Glutamatergic neuron (in vitro differentiated cells): ENCODE measurements at regions not wholly inside any gene's neighbourhood (a gene's known extent, or its start where the extent isn't known, plus 50 kb on each side); places are given as distances from the start of the nearest gene placed in this dataset.

Experiments used
- DNase-seq: peaks from one replicate; pipeline ENCODE4 v3.0.0; 2022
- H3K27ac Mint-ChIP-seq: one replicate; pipeline ENCODE4 v1.8.0; 2020; ENCODE audit warnings: mild to moderate bottlenecking, mixed read lengths, inconsistent platforms; ENCODE audit not compliant: unreplicated experiment
- H3K27me3 Mint-ChIP-seq: one replicate; pipeline ENCODE4 v1.8.0; 2020; ENCODE audit warnings: mild to moderate bottlenecking, moderate library complexity, mixed read lengths, inconsistent platforms; ENCODE audit not compliant: unreplicated experiment
- H3K36me3 Mint-ChIP-seq: one replicate; pipeline ENCODE4 v1.8.0; 2020; ENCODE audit warnings: mild to moderate bottlenecking, mixed read lengths, inconsistent platforms; ENCODE audit not compliant: unreplicated experiment
- H3K4me1 Mint-ChIP-seq: one replicate; pipeline ENCODE4 v1.8.0; 2020; ENCODE audit warnings: mild to moderate bottlenecking, low read depth, mixed read lengths, inconsistent platforms; ENCODE audit not compliant: unreplicated experiment
- H3K4me3 Mint-ChIP-seq: one replicate; pipeline ENCODE4 v1.8.0; 2020; ENCODE audit warnings: mild to moderate bottlenecking, mixed read lengths, inconsistent platforms; ENCODE audit not compliant: unreplicated experiment
- H3K9me3 Mint-ChIP-seq: one replicate; pipeline ENCODE4 v1.8.0; 2020; ENCODE audit warnings: mild to moderate bottlenecking, moderate library complexity, mixed read lengths, inconsistent platforms; ENCODE audit not compliant: unreplicated experiment
- TF ChIP-seq, protein P1 (sequence below): fragments of 200-600 bp; sonication (generic); IDR thresholded peaks from one replicate; pipeline ENCODE4 v1.5.0; 2021; ENCODE audit not compliant: partially characterized antibody, unreplicated experiment

DNA sequence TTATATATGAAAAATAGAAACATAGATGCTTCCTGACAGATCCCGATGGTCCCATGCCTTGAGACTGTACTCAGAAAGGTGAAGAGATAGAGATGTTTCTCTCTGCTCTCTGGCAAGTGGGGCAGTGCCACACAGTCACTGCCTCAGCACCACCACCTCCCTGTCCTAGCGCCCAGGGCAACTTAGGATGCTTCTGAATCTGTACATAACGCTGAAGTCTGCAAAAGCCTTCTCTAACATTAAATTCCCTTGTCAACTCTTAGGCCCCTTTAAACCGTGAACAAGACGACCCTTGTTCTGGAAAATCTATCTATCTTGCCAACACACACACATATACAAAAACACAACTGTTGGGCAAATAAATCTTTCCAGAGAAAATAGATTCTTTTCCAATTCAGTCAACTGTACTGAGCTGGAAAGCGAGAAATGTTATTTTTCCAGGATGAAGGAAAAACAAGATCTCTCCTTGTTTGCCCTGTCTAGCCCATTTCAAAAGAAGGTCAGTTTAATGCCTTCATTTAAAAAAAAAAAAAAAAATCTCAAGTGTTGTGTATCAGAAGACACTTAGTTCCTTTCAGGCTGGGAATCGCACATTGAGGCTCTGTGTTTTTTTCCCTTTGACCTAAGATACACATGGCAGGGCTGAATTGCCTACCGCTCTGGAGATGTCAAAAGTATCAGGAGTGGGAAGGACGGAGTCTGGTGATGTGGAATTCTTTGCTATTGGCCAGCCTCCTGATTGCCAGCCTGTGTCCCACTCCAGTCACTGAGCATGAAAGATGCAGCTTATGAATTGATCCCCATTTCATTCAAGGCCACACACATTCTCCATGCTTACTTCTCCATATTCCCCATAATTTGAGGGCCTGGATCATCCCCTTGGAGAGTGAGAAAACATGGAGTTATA, 241.4 kb downstream of the LACC1 start:
- TF ChIP-seq, protein P1, sequence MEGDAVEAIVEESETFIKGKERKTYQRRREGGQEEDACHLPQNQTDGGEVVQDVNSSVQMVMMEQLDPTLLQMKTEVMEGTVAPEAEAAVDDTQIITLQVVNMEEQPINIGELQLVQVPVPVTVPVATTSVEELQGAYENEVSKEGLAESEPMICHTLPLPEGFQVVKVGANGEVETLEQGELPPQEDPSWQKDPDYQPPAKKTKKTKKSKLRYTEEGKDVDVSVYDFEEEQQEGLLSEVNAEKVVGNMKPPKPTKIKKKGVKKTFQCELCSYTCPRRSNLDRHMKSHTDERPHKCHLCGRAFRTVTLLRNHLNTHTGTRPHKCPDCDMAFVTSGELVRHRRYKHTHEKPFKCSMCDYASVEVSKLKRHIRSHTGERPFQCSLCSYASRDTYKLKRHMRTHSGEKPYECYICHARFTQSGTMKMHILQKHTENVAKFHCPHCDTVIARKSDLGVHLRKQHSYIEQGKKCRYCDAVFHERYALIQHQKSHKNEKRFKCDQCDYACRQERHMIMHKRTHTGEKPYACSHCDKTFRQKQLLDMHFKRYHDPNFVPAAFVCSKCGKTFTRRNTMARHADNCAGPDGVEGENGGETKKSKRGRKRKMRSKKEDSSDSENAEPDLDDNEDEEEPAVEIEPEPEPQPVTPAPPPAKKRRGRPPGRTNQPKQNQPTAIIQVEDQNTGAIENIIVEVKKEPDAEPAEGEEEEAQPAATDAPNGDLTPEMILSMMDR = no peak
- no peaks in the 10 kb centered on the region for H3K4me1 Mint-ChIP-seq
- no peak for DNase-seq
- H3K4me3 Mint-ChIP-seq = no peak overlapping the region
- H3K36me3 Mint-ChIP-seq = peaks cover 10% of the 10 kb centered on the region
- H3K9me3 Mint-ChIP-seq = no peaks in the 10 kb centered on the region
- no peak overlapping the region for H3K27ac Mint-ChIP-seq
- H3K27me3 Mint-ChIP-seq = peaks cover 2% of the 10 kb centered on the region

DNA sequence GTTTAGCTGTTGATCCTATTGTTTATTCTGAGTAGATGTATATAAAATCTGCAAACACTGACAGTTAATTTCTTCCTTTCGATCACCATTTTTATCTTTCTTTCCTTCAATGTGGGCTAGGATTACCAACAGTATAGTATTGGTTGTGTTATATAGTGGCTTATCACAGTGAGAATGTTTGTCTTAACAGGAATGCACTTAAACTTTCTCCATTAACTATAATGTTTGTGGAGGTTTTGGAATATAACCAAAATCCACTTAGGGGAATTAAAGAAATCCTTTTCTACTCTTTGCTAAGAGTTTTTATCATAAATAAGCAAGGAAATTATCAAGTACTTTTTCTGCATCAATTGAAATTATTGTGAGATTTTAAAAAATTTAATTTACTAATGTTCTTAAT, 244.6 kb downstream of the LACC1 start:
- Mint-ChIP-seq H3K4me3 (no peak overlapping the region), H3K27me3 (no peaks in the 10 kb centered on the region), H3K36me3 (peaks cover 10% of the 10 kb centered on the region), H3K9me3 (no peaks in the 10 kb centered on the region), H3K4me1 (no peaks in the 10 kb centered on the region), H3K27ac (no peak overlapping the region)
- TF ChIP-seq, protein P1 = no peak
- DNase-seq = no peak

- DNase-seq = no peak
- TF ChIP-seq, protein P1 = no peak
- Mint-ChIP-seq H3K36me3 (peaks cover 10% of the 10 kb centered on the region), H3K27ac (no peak overlapping the region), H3K4me1 (no peaks in the 10 kb centered on the region), H3K4me3 (no peak overlapping the region), H3K9me3 (peaks cover 1% of the 10 kb centered on the region), H3K27me3 (no peaks in the 10 kb centered on the region)
Observed at GRCh38 chr13:44125943-44126469, 246.3 kb downstream of the LACC1 start.

DNA sequence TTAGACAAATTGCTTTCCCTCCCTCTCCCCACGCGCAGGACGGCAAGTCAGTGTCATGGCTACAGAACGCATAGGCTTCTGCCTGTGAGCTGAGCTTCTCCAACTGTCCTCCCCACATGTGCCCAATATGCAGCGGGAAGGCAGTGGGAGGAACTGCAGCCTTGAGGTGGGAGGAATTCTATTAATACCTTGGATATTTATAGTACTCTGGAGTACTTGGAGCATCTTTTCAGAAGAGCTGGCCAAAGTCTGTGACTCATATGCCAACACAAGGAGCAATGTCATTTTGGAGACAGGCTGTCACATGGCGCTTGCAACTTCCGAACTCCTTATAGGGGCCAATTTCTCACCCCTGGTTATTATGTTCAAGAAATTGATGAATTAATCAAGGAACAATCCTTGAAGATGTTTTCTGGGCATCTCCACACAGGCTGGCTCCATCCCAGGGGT, 245.0 kb upstream of the SERP2 start:
- peaks cover 4% of the 10 kb centered on the region for H3K36me3 Mint-ChIP-seq
- no peak for DNase-seq
- H3K9me3 Mint-ChIP-seq = peaks cover 1% of the 10 kb centered on the region
- no peaks in the 10 kb centered on the region for H3K27me3 Mint-ChIP-seq
- H3K27ac Mint-ChIP-seq = no peak overlapping the region
- TF ChIP-seq, protein P1 = no peak
- H3K4me1 Mint-ChIP-seq = no peaks in the 10 kb centered on the region
- no peak overlapping the region for H3K4me3 Mint-ChIP-seq

DNA sequence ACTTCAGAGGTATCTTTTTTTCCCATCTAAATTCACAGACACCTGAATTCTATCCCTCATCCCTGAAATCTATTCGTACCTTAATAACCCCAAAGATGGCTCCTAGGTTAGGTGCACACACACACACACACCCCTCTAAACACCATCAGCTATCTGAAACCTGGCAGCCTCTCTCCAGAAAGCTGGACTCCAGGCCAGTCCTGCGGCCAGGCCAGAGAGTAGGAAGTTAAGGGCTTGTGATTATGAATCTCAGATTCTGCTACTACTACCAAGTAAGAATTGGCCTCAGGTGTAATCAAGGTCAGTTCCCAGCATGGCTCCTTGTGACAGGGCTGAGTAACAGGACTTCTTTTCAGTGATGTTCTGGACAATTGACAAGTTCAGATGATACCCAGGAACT, 244.2 kb upstream of the SERP2 start:
- Mint-ChIP-seq H3K4me3 (no peak overlapping the region), H3K27me3 (no peaks in the 10 kb centered on the region), H3K9me3 (peaks cover 1% of the 10 kb centered on the region), H3K4me1 (no peaks in the 10 kb centered on the region), H3K27ac (no peak overlapping the region), H3K36me3 (no peaks in the 10 kb centered on the region)
- no peak for DNase-seq
- TF ChIP-seq, protein P1 = no peak
